Fibroblast of peridontal ligament (primary cell): ENCODE measurements at regions not wholly inside any gene's neighbourhood (a gene's known extent, or its start where the extent isn't known, plus 50 kb on each side); places are given as distances from the start of the nearest gene placed in this dataset.

Source experiments
- DNase-seq: peaks from one replicate; pipeline ENCODE4 v3.0.0-alpha.2; 2010; ENCODE audit errors: extremely low read depth

DNA sequence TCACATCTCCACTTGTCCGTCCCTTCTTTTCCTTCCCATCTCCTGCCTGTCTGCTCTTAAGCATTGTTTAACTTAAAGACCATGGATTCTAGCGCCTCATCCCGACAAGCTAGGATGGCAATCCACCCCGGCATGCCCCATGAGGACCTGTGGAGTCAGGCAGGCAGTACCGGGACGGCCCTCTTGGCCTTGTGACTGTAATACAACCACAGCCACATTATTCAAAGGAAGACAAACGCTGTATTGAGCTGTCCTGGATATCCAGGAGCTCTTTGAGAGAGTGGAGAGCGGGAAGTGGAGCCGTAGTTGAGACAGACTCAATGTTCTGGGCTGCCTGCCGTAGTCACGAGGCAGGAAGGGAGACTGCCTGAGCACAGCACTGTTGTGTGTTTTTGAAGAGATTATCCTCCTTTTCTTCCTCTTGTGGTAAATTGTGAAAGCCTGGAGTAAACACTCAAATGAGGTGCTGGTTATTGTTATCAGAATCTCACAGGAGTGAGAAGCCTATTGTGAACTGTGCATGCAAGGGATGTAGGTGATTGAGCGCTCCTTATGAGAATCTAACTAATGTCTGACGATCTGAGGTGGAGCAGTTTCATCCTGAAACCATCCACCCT lies 929.8 kb upstream of the CNTNAP5 start:
- DNase-seq: no peak

DNA sequence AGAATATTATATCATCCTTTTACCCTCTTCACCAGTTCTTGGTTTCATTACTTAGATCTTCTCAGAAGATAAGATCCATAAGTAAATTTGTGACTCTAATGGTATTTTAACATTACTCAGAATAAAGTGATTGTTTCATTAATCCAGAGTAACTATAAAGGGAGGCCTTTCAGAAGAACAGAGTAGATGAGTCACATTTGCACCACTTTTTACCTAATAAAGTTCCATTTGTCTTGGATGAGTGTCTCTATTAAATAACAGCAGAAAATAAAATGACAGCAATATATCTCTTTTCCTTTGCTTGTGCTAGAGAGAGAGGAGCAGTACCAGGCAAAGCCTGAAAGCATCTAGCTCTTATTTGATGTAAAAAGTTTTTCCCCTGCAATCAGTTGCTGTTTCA lies 926.5 kb upstream of the CNTNAP5 start:
- DNase-seq: no peak

- DNase-seq: no peak
Measured at GRCh38 chr2:123101434-123101833, 923.7 kb upstream of the CNTNAP5 start.

GRCh38 chr2:123103902-123104301 lies 921.2 kb upstream of the CNTNAP5 start:
- no peak for DNase-seq

DNA sequence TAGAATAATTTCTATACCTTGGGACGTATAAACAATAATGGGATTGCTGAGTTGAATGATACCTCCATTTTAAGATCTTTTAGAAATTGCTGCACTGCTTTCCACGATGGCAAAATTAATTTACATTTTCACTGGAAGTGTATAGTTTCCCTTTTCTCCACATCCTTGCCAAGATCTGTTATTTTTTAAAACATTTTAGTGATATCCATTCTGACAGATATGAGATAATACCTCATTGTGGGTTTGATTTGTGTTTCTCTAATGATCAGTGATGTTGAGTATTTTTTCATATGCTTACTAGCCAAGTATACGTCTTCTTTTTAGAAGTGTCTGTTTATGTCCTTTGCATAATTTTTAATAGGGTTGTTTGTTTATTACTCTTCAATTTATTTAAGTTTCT lies 908.5 kb upstream of the CNTNAP5 start:
- no peak for DNase-seq

GRCh38 chr2:123127236-123127635 lies 897.9 kb upstream of the CNTNAP5 start:
- no peak for DNase-seq

GRCh38 chr2:123128951-123129350 lies 896.1 kb upstream of the CNTNAP5 start:
- no peak for DNase-seq

DNA sequence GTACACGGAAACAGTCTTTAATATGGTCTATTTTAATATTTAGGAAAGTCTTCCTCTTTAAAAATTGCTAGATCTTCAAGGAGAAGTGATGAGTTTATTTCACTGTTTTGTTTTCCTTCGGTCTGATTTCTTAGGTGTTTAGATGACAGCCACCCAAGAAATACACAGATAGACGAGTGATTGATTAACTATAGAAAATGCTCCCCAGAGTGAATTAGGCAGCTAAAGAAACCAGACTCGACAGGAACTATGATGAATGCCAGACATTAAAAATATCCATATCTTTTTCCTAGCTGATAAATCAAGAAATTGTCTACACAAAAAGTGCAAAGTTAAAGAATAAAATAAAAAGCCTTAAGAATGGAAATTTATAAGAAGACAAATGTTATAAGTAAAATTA lies 888.7 kb upstream of the CNTNAP5 start:
- no peak for DNase-seq

GRCh38 chr2:123144082-123144481 lies 881.0 kb upstream of the CNTNAP5 start:
- no peak for DNase-seq

DNA sequence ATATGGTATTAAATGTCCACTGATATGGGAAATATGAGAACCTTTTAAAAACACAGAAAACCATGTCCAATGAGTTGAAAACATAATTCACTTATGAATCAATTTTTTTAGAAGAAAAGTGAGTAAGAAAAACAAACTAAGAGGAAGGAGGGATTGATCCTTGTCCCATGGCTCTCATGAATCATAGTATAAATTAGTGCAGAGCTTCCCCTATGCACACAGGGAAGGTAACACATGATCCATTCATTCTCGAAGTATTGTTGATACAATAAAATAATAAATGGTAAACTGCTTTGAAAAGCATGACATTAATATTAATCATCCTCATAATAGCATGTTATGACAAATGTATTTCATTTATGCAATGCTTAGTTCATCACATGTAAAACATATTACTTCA lies 872.0 kb upstream of the CNTNAP5 start:
- DNase-seq: no peak

DNA sequence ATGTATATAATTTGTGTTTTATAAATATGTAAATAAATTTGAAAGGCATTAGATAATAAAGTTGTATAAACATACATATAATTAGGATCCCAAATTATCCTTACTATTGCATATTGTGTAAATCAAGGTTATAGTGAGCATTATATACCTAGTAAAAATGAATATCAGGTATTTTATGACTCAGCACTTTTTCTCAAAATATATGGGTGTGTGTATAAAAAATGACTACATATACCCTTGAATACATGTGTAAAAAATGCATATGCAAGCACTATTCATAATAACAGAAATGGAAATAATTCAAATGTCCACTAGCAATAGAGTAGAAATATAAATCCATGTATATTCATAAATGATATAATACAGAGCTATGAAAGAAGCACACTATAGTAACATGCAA lies 870.9 kb upstream of the CNTNAP5 start:
- no peak for DNase-seq

DNA sequence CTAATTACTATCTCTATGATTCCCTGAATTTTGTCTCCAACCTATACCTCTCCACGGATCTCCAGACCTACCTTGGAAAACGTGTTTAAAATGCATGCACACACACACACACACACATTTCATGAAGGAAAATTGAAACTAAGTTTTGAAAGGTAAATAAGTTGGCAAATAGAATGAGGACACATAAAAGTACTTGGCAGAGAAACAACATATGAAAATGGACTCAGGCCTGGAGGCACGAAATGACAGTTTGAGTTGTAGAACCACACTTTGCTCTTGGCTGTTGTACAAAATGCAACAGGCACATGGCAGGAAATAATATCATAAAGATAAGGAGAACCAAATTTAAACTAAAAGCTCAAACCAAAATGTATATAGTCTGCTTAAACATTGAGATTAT lies 868.1 kb upstream of the CNTNAP5 start:
- DNase-seq: no peak

DNA sequence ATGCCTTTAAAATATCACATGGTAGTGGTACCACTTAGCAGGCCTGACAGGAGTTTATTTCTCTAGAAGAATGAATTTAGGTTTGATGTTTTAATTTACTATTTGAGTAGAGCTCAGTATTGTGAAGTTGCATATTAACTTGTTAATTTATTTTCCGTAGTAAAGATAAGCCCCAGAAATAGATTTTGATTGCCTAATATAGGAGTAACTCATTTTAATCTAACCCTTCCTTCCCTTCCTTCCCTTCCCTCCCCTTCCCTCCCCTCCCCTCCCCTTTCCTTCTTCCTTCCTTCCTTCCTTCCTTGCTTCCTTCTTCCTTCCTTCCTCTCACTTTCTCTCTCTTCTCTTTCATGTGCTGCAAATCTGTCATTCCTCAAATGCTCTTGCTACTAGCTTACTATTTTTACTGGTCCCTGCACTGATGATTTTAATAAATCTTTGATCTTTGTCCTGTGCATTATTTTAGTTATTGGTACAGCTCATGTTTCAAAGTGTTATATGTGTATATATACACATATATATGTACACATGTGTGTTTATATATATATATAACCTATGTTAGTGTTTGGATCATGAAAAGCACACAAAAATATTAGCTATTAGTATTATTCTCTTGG lies 862.6 kb upstream of the CNTNAP5 start:
- DNase-seq: no peak

- no peak for DNase-seq
Measured at GRCh38 chr2:123163398-123163797, 861.7 kb upstream of the CNTNAP5 start.

- DNase-seq: no peak
Measured at GRCh38 chr2:123164216-123164615, 860.9 kb upstream of the CNTNAP5 start.

DNA sequence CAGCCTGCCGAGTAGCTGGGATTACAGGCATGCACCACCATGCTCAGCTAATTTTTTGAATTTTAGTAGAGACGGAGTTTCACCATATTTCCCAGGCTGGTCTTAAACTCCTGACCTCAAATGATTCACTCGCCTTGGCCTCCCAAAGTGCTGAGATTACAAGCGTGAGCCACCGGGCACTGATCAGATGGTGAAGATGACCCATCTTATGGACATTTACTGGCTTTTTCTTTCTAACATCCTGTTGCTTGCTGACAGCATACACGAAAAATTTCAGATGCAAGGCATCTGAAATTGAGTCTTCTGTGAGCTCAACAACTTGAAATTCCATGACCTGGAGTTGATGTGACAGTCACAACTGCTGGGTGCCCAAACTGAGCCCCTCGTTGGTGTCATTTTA lies 859.5 kb upstream of the CNTNAP5 start:
- DNase-seq: no peak

GRCh38 chr2:123179526-123179925 lies 845.6 kb upstream of the CNTNAP5 start:
- no peak for DNase-seq

- no peak for DNase-seq
Measured at GRCh38 chr2:123195957-123196356, 829.1 kb upstream of the CNTNAP5 start.

DNA sequence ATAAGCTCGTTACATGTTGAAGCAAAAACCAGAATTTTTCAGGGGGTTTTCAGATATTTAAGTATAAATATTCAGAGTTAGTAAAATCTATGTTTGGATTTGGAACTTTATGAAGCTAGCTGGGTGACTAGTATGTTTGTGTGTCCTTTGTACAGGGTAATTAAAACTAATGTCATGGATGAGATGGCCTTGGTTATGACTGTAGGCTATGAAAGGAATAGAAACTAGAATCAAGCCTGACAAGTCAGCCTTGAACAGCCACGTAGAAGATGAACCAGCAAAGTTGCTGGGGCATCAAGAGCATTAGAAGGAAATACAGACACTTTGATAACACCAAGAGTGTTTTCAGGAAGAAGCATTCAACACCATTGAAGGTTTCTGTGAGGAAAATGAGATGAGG lies 825.1 kb upstream of the CNTNAP5 start:
- no peak for DNase-seq

- DNase-seq: no peak
Measured at GRCh38 chr2:123207245-123207644, 817.8 kb upstream of the CNTNAP5 start.

- no peak for DNase-seq
Measured at GRCh38 chr2:123209202-123209601, 815.9 kb upstream of the CNTNAP5 start.

- DNase-seq: no peak
Measured at GRCh38 chr2:123211181-123211580, 813.9 kb upstream of the CNTNAP5 start.

DNA sequence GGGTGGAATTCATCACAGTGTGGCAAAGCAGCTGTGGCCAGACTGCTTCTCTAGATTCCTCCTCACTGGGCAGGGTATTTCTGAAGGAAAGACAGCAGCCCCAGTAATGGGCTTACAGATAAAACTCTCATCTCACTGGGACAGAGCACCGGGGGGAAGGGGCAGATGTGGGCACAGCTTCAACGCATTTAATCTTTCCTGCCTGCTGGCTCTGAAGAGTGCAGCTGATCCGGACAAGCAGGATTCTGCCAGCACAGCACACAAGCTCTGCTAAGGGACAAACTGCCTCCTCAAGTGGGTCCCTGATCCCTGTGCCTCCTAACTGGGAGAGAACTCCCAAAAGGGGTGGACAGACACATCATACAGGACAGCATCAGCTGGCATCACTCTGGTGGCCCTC lies 779.9 kb upstream of the CNTNAP5 start:
- no peak for DNase-seq
